ENCODE measurements at regions not wholly inside any gene's neighbourhood (a gene's known extent, or its start where the extent isn't known, plus 50 kb on each side); places are given as distances from the start of the nearest gene placed in this dataset.

- TF ChIP-seq SIN3A (conservative IDR thresholded peaks at IDR 0.05 in 1 of 2, IDR thresholded peaks at IDR 0.05 in 1 of 2; ENCODE audit: low read depth in 1 of 2, low read length in 2 of 2) (no peak), HDAC2 (IDR thresholded peaks at IDR 0.05; ENCODE audit: borderline replicate concordance in 1 of 2, low read depth in 2 of 2, low read length in 2 of 2) (no peak), SP4 (IDR thresholded peaks at IDR 0.05; ENCODE audit: low read length) (no peak), MAFK (IDR thresholded peaks at IDR 0.05; ENCODE audit: low read depth, low read length) (no peak), CTCF (IDR thresholded peaks at IDR 0.05; ENCODE audit: control extremely low read depth in 1 of 3, insufficient read depth in 1 of 3, low read depth in 1 of 3, low read length in 3 of 3) (no peak), MAX (IDR thresholded peaks at IDR 0.05) (no peak), EGR1 (IDR thresholded peaks at IDR 0.05; ENCODE audit: borderline replicate concordance, low read depth, low read length) (no peak), TEAD4 (IDR thresholded peaks at IDR 0.05; ENCODE audit: low read depth, low read length) (no peak), GABPA (IDR thresholded peaks at IDR 0.05; ENCODE audit: borderline replicate concordance, insufficient read depth, low read length) (no peak)
Measured at GRCh38 chr2:34239511-34239910, 640.4 kb upstream of the FAM98A start.

Data from H1 (cell line).